Prostate gland (tissue), 2 donors: ENCODE measurements at regions not wholly inside any gene's neighbourhood (a gene's known extent, or its start where the extent isn't known, plus 50 kb on each side); places are given as distances from the start of the nearest gene placed in this dataset.

Experiments
- DNase-seq: peaks from one replicate; pipeline ENCODE4 v3.0.0-alpha.2; 2019; ENCODE audit warnings: low spot score
- H3K27ac ChIP-seq, 2 donors: fragments of 200-600 bp; sonication (generic); 2 replicates each; pipeline ENCODE4 v1.5.1; 2017 to 2019
- H3K27me3 ChIP-seq: fragments of 200-600 bp; sonication (generic); replicated peaks from 2 replicates; pipeline ENCODE4 v1.5.1; 2019; ENCODE audit not compliant: insufficient read depth
- H3K36me3 ChIP-seq, 2 donors: fragments of 200-600 bp; sonication (generic); 1 replicate in 1 of 2; 2 replicates in 1 of 2; pipeline versions ENCODE4 v1.5.1 to v1.8.1; 2017 to 2019
- H3K4me1 ChIP-seq: fragments of 200-600 bp; sonication (generic); replicated peaks from 2 replicates; pipeline ENCODE4 v1.5.1; 2019
- H3K4me3 ChIP-seq, 2 donors: fragments of 200-600 bp; sonication (generic); 2 replicates each; pipeline ENCODE4 v1.5.1; 2017 to 2019
- H3K9me3 ChIP-seq: fragments of 200-600 bp; sonication (generic); 2 replicates; pipeline ENCODE4 v1.5.1; 2017
- CTCF ChIP-seq, 4 experiments: fragments of 200-600 bp in 2 of 4; fragments of 450-650 bp in 2 of 4; sonication (generic) in 2 of 4; IDR thresholded peaks; 1 replicate in 3 of 4; 2 replicates in 1 of 4; pipeline ENCODE4 v1.5.1; 2016 to 2019; ENCODE audit warnings: antibody characterized with exemption in 4 of 4, mild to moderate bottlenecking in 2 of 4, moderate library complexity in 2 of 4
- POLR2A ChIP-seq: fragments of 450-650 bp; IDR thresholded peaks from one replicate; pipeline ENCODE4 v1.6.1; 2016; ENCODE audit warnings: antibody characterized with exemption, mild to moderate bottlenecking
- POLR2AphosphoS5 ChIP-seq: sonication (generic); formaldehyde crosslinking; IDR thresholded peaks from one replicate; pipeline ENCODE4 v1.6.1; 2017; ENCODE audit warnings: antibody characterized with exemption
- WGBS: methylation state at CpG from one replicate; pipeline ENCODE4 v1.1.5; 2018; 5-methylcytosine and 5-hydroxymethylcytosine counted together
- intact Hi-C: fragments of 100-400 bp; cut with DNase I; formaldehyde crosslinking; loops from one replicate; pipeline ENCODE4 v1.14.2; 2022

GRCh38 chr16:87138738-87139267, 178.4 kb downstream of the C16orf95 start:
- 87% methylated on average over 13 of the region's 13 CpGs for WGBS
- TF ChIP-seq CTCF (IDR thresholded peaks at IDR 0.05): no peak
- no peak for TF ChIP-seq POLR2AphosphoS5
- TF ChIP-seq POLR2A: no peak

GRCh38 chr16:87140211-87141200, 176.7 kb downstream of the C16orf95 start:
- Histone ChIP-seq H3K4me1 (no peaks in the 10 kb centered on the region), H3K27me3 (peaks cover 3% of the 10 kb centered on the region), H3K36me3 (no peaks in the 10 kb centered on the region), H3K4me3 (no peak overlapping the region), H3K27ac (no peak overlapping the region), H3K9me3 (no peaks in the 10 kb centered on the region)
- no peak for TF ChIP-seq CTCF (IDR thresholded peaks at IDR 0.05)
- no peak for DNase-seq
- intact Hi-C loops: no loop called here
- WGBS: 81% methylated on average over 37 of the region's 39 CpGs

More at GRCh38 chr16:87138738-87139267, 178.4 kb downstream of the C16orf95 start:
- Histone ChIP-seq H3K27me3 (peaks cover 3% of the 10 kb centered on the region), H3K4me3 (no peak overlapping the region), H3K9me3 (no peaks in the 10 kb centered on the region), H3K36me3 (no peaks in the 10 kb centered on the region), H3K4me1 (no peaks in the 10 kb centered on the region), H3K27ac (no peak overlapping the region)
- intact Hi-C loops: no loop called here
- no peak for DNase-seq

- Histone ChIP-seq H3K4me3 (no peak overlapping the region), H3K27me3 (peaks cover 3% of the 10 kb centered on the region), H3K36me3 (no peaks in the 10 kb centered on the region), H3K9me3 (no peaks in the 10 kb centered on the region), H3K27ac (no peak overlapping the region), H3K4me1 (no peaks in the 10 kb centered on the region)
- DNase-seq: no peak
- no peak for TF ChIP-seq CTCF (IDR thresholded peaks at IDR 0.05)
- TF ChIP-seq POLR2AphosphoS5: no peak
- no peak for TF ChIP-seq POLR2A
- intact Hi-C loops: no loop called here
- 78% methylated on average over 5 of the region's 5 CpGs for WGBS
Observed at GRCh38 chr16:87141402-87141801, 175.8 kb downstream of the C16orf95 start.

- Histone ChIP-seq H3K4me3 (no peak overlapping the region), H3K27me3 (peaks cover 3% of the 10 kb centered on the region), H3K27ac (no peak overlapping the region), H3K36me3 (no peaks in the 10 kb centered on the region), H3K9me3 (no peaks in the 10 kb centered on the region), H3K4me1 (no peaks in the 10 kb centered on the region)
- TF ChIP-seq POLR2AphosphoS5: no peak
- TF ChIP-seq POLR2A: no peak
- TF ChIP-seq CTCF (IDR thresholded peaks at IDR 0.05): no peak
- WGBS: 56% methylated on average over 15 of the region's 15 CpGs
- no peak for DNase-seq
- intact Hi-C loops: no loop called here
Observed at GRCh38 chr16:87143661-87144121, 173.5 kb downstream of the C16orf95 start.
